Stomach (tissue), 8 donors: ENCODE measurements at regions not wholly inside any gene's neighbourhood (a gene's known extent, or its start where the extent isn't known, plus 50 kb on each side); places are given as distances from the start of the nearest gene placed in this dataset.

Experiments used
- DNase-seq, 2 donors: peaks; one replicate each; pipeline versions ENCODE4 v3.0.0 to v3.0.0-alpha.2; 2013 to 2019
- H3K27ac ChIP-seq, 5 donors: fragments of 200-600 bp in 4 of 5; sonication (generic) in 4 of 5; one replicate each; pipeline ENCODE4 v1.5.1; 2013 to 2019; ENCODE audit warnings: mild to moderate bottlenecking in 1 of 5, moderate library complexity in 1 of 5
- H3K27me3 ChIP-seq, 3 donors: fragments of 200-600 bp; sonication (generic); one replicate each; pipeline ENCODE4 v1.5.1; 2017 to 2019; ENCODE audit warnings: mixed run types in 1 of 3
- H3K36me3 ChIP-seq, 4 donors: fragments of 200-600 bp; sonication (generic); 1 replicate in 3 of 4; 2 replicates in 1 of 4; pipeline ENCODE4 v1.5.1; 2016 to 2019
- H3K4me1 ChIP-seq, 4 donors: fragments of 200-600 bp; sonication (generic); one replicate each; pipeline ENCODE4 v1.5.1; 2016 to 2019
- H3K4me3 ChIP-seq, 4 donors: fragments of 200-600 bp; sonication (generic) in 3 of 4; one replicate each; pipeline ENCODE4 v1.5.1; 2016 to 2019; ENCODE audit warnings: mild to moderate bottlenecking in 1 of 4
- H3K9me3 ChIP-seq, 4 donors: fragments of 200-600 bp; sonication (generic); one replicate each; pipeline ENCODE4 v1.5.1; 2016 to 2019
- EP300 ChIP-seq: sonication (generic); formaldehyde crosslinking; IDR thresholded peaks from one replicate; pipeline ENCODE4 v1.6.1; 2017; ENCODE audit warnings: antibody characterized with exemption
- POLR2A ChIP-seq, 4 donors: fragments of 450-650 bp; IDR thresholded peaks; one replicate each; pipeline ENCODE4 v1.6.1; 2016; ENCODE audit warnings: antibody characterized with exemption in 4 of 4, control low read depth in 2 of 4, mild to moderate bottlenecking in 1 of 4, moderate library complexity in 1 of 4
- POLR2AphosphoS5 ChIP-seq, 3 donors: sonication (generic); formaldehyde crosslinking; IDR thresholded peaks; one replicate each; pipeline ENCODE4 v1.6.1; 2016; ENCODE audit warnings: antibody characterized with exemption in 3 of 3
- WGBS, 5 donors: extraction: QIAGEN DNeasy Blood & Tissue Kit in 3 of 5; methylation state at CpG; one replicate each; pipeline versions ENCODE4 v1.1.5 to v1.1.7; 2013 to 2018; 5-methylcytosine and 5-hydroxymethylcytosine counted together
- intact Hi-C: fragments of 100-400 bp; cut with DNase I; formaldehyde crosslinking; loops from one replicate; pipeline ENCODE4 v1.15.1; 2023; ENCODE audit warnings: low total_unique reads
- TF ChIP-seq, protein P1 (sequence below), 7 experiments: fragments of 450-650 bp in 4 of 7; fragments of 200-600 bp in 3 of 7; sonication (generic) in 3 of 7; IDR thresholded peaks; one replicate each; pipeline ENCODE4 v1.5.1; 2016 to 2019; ENCODE audit warnings: antibody characterized with exemption in 7 of 7, control low read depth in 2 of 7, mild to moderate bottlenecking in 1 of 7
- donor health status: healthy with polysubstance abuse.
- donor health status: Bipolar disorder and iron deficiency.
- donor health status: healthy.

- H3K9me3 ChIP-seq = no peaks in the 10 kb centered on the region
- 64 to 76% (median 70%) methylated on average over 13 of the region's 13 CpGs for WGBS, 5 donors
- DNase-seq = peak in 1 of 2 donors; percentile 69
- H3K4me1 ChIP-seq = peaks cover 9 to 49% (median 36%) of the 10 kb centered on the region in 4 donors
- peaks cover 0 to 5% (median 0%) of the 10 kb centered on the region in 3 donors for H3K27me3 ChIP-seq
- H3K4me3 ChIP-seq = no peak overlapping the region
- peak overlapping the region in 1 of 5 donors; percentile 46 for H3K27ac ChIP-seq
- TF ChIP-seq, protein P1, sequence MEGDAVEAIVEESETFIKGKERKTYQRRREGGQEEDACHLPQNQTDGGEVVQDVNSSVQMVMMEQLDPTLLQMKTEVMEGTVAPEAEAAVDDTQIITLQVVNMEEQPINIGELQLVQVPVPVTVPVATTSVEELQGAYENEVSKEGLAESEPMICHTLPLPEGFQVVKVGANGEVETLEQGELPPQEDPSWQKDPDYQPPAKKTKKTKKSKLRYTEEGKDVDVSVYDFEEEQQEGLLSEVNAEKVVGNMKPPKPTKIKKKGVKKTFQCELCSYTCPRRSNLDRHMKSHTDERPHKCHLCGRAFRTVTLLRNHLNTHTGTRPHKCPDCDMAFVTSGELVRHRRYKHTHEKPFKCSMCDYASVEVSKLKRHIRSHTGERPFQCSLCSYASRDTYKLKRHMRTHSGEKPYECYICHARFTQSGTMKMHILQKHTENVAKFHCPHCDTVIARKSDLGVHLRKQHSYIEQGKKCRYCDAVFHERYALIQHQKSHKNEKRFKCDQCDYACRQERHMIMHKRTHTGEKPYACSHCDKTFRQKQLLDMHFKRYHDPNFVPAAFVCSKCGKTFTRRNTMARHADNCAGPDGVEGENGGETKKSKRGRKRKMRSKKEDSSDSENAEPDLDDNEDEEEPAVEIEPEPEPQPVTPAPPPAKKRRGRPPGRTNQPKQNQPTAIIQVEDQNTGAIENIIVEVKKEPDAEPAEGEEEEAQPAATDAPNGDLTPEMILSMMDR (IDR thresholded peaks at IDR 0.05) = no peak
- TF ChIP-seq POLR2AphosphoS5 (IDR thresholded peaks at IDR 0.05) = no peak
- no peak for TF ChIP-seq EP300
- no peak for TF ChIP-seq POLR2A (IDR thresholded peaks at IDR 0.05)
- intact Hi-C loops = loop anchor here (10.0 kb wide), 1 partner anchor 65 kb away; the partner anchor contains the start of gene CDON
- no peaks in the 10 kb centered on the region for H3K36me3 ChIP-seq
These were observed 67.3 kb upstream of the CDON start for GRCh38 chr11:126129727-126130671.

DNA sequence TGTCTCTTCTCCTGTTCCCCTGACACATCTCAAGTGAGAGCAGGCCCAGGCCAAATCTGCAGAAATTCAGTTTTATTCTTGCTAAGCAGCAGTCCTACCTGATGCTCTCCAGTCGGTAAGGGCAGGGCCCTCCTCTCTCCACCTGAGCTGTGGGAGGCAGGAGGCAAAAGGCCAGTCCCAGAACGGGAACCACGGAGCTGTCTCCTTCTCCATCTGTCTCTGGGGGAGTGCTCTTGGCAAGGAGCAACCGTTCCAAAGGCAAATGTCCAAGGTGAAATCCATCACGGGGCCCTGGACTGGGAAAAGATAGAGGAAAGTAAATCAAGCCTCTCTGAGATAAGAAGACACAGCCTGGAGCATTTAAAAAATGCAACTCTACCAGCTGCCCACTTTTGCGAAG lies 65.2 kb upstream of the CDON start:
- 15 to 20% (median 15%) methylated on average over 6 of the region's 6 CpGs for WGBS, 5 donors
- H3K27ac ChIP-seq = peak overlapping the region in 1 of 5 donors; percentile 23
- no peak overlapping the region for H3K4me3 ChIP-seq
- H3K27me3 ChIP-seq = no peaks in the 10 kb centered on the region
- TF ChIP-seq POLR2A (IDR thresholded peaks at IDR 0.05) = no peak
- no peak for TF ChIP-seq POLR2AphosphoS5 (IDR thresholded peaks at IDR 0.05)
- no peak for TF ChIP-seq EP300
- TF ChIP-seq, protein P1 (IDR thresholded peaks at IDR 0.05) = no peak
- peak in 1 of 2 donors; percentile 71 for DNase-seq
- intact Hi-C loops = no loop called here
- H3K9me3 ChIP-seq = no peaks in the 10 kb centered on the region
- peaks cover 9 to 57% (median 43%) of the 10 kb centered on the region in 4 donors for H3K4me1 ChIP-seq
- H3K36me3 ChIP-seq = no peaks in the 10 kb centered on the region

GRCh38 chr11:126127284-126127845 lies 64.7 kb upstream of the CDON start:
- 78 to 90% (median 88%) methylated on average over 7 of the region's 7 CpGs for WGBS, 5 donors

DNA sequence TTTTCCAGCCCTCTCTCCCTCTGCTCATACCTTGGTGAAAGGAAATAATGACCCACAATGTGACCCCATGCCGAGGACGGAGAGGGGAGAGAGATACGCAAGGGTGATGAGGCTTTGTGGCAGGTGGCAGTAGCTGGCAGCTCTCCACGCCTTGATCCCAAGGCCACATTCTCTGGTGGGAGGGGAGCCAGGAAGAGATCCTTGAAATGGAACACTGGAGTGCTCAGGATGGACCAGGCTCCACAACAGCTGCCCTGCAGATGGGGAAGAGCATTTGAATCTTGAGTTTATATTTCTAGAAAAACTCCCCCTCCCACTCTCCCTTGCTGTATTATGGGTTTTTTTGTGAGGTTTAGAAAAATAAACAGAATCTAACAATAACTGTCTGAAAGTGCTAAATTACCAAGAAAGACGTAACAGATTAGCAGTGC lies 61.6 kb upstream of the CDON start:
- WGBS, 5 donors = 48 to 67% (median 57%) methylated on average over 5 of the region's 5 CpGs
- TF ChIP-seq, protein P1 (IDR thresholded peaks at IDR 0.05) = no peak
- TF ChIP-seq EP300 (no peak), POLR2AphosphoS5 (IDR thresholded peaks at IDR 0.05) (no peak), POLR2A (IDR thresholded peaks at IDR 0.05) (no peak)
- Histone ChIP-seq H3K4me1 (peaks cover 9 to 38% (median 17%) of the 10 kb centered on the region in 4 donors), H3K36me3 (no peaks in the 10 kb centered on the region), H3K4me3 (no peak overlapping the region), H3K27me3 (no peaks in the 10 kb centered on the region), H3K9me3 (no peaks in the 10 kb centered on the region), H3K27ac (peak overlapping the region in 1 of 5 donors; percentile 68)
- intact Hi-C loops = no loop called here
- no peak for DNase-seq

More at GRCh38 chr11:126127284-126127845, 64.7 kb upstream of the CDON start:
- Histone ChIP-seq H3K27me3 (no peaks in the 10 kb centered on the region), H3K4me1 (peaks cover 9 to 57% (median 39%) of the 10 kb centered on the region in 4 donors), H3K4me3 (no peak overlapping the region), H3K27ac (peak overlapping the region in 1 of 5 donors; percentile 23), H3K9me3 (no peaks in the 10 kb centered on the region), H3K36me3 (no peaks in the 10 kb centered on the region)
- DNase-seq = no peak
- TF ChIP-seq EP300 (no peak), POLR2A (IDR thresholded peaks at IDR 0.05) (no peak), POLR2AphosphoS5 (IDR thresholded peaks at IDR 0.05) (no peak)
- TF ChIP-seq, protein P1 (IDR thresholded peaks at IDR 0.05) = no peak
- intact Hi-C loops = no loop called here
